ENCODE measurements at regions not wholly inside any gene's neighbourhood (a gene's known extent, or its start where the extent isn't known, plus 50 kb on each side); places are given as distances from the start of the nearest gene placed in this dataset.

DNA sequence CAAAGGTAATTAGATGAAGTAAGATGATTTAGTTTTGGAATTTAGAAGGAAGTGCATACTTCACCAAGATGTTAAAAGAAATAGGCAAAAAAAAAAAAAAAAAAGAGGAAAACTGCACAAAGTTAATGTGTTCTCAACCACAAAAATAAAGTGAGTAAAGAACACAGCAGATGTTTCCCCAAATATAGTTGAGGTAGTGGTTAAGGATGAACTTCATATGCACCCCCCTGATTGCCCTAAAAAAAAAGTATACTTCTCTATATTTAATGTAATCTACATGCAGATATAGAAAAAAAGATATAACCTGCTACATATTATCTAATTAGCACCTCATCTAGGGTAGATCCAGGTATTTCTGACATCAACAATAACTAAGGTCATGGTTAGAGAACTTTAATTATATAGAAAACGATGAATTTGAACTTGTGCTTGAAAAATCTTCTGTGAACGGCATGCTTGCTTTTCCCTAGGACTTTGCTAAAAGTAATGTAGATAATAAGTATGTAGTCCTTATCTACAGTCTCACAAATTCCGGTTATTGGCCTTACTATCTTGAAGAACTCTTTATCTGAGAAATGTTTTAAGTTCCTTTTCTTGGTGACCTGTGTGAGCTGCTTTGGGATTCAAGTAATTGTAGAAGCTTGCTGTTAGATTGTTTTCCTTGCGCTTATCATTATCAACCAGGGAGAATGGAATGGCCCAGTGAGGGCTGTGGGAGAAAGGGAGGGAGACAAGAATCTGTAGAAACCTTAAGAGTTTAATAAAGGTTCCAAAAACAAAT, 70.1 kb upstream of the LRRC7 start:
- TF ChIP-seq POLR2AphosphoS5 (IDR thresholded peaks at IDR 0.05; ENCODE audit: low read depth) (no peak), GABPA (IDR thresholded peaks at IDR 0.05; ENCODE audit: low read depth) (no peak), SPI1 (IDR thresholded peaks at IDR 0.05; ENCODE audit: borderline replicate concordance, low read depth) (no peak)
- TF ChIP-seq, protein P1, sequence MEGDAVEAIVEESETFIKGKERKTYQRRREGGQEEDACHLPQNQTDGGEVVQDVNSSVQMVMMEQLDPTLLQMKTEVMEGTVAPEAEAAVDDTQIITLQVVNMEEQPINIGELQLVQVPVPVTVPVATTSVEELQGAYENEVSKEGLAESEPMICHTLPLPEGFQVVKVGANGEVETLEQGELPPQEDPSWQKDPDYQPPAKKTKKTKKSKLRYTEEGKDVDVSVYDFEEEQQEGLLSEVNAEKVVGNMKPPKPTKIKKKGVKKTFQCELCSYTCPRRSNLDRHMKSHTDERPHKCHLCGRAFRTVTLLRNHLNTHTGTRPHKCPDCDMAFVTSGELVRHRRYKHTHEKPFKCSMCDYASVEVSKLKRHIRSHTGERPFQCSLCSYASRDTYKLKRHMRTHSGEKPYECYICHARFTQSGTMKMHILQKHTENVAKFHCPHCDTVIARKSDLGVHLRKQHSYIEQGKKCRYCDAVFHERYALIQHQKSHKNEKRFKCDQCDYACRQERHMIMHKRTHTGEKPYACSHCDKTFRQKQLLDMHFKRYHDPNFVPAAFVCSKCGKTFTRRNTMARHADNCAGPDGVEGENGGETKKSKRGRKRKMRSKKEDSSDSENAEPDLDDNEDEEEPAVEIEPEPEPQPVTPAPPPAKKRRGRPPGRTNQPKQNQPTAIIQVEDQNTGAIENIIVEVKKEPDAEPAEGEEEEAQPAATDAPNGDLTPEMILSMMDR (IDR thresholded peaks at IDR 0.05; ENCODE audit: insufficient read depth, low read length), result no peak
- TF ChIP-seq, protein P2, sequence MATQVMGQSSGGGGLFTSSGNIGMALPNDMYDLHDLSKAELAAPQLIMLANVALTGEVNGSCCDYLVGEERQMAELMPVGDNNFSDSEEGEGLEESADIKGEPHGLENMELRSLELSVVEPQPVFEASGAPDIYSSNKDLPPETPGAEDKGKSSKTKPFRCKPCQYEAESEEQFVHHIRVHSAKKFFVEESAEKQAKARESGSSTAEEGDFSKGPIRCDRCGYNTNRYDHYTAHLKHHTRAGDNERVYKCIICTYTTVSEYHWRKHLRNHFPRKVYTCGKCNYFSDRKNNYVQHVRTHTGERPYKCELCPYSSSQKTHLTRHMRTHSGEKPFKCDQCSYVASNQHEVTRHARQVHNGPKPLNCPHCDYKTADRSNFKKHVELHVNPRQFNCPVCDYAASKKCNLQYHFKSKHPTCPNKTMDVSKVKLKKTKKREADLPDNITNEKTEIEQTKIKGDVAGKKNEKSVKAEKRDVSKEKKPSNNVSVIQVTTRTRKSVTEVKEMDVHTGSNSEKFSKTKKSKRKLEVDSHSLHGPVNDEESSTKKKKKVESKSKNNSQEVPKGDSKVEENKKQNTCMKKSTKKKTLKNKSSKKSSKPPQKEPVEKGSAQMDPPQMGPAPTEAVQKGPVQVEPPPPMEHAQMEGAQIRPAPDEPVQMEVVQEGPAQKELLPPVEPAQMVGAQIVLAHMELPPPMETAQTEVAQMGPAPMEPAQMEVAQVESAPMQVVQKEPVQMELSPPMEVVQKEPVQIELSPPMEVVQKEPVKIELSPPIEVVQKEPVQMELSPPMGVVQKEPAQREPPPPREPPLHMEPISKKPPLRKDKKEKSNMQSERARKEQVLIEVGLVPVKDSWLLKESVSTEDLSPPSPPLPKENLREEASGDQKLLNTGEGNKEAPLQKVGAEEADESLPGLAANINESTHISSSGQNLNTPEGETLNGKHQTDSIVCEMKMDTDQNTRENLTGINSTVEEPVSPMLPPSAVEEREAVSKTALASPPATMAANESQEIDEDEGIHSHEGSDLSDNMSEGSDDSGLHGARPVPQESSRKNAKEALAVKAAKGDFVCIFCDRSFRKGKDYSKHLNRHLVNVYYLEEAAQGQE (IDR thresholded peaks at IDR 0.05; ENCODE audit: insufficient replicate concordance, low read depth), result no peak

Data from HL-60 (cell line).